ENCODE measurements at regions not wholly inside any gene's neighbourhood (a gene's known extent, or its start where the extent isn't known, plus 50 kb on each side); places are given as distances from the start of the nearest gene placed in this dataset.

DNA sequence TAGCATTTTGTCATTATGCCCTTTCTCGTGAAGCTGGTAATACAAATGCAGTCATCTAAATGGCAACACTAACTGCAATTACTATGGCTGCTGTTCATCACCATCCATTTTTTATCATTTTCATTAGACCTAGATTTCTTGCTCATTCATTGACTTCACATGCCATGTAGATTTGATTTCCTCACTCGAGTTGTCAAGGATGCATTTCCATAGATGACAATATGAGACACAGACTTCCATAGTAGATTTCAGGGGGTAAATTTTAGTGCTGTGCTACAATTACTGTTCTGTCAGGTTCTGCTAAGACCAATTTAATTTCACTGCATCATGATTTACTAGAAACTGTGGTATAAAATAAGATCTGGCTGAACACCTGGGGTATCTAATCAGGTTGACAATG is 589.2 kb downstream of the SEMA5A start:
- no peak for TF ChIP-seq ZNF709 (CRISPR knock-in tag; IDR thresholded peaks at IDR 0.05)
- no peak for TF ChIP-seq ARID2 (CRISPR knock-in tag; IDR thresholded peaks at IDR 0.05; ENCODE audit: borderline replicate concordance)
- no peak for TF ChIP-seq MTA1 (CRISPR knock-in tag; IDR thresholded peaks at IDR 0.05; ENCODE audit: borderline replicate concordance)
- TF ChIP-seq ZNF263 (CRISPR knock-in tag; IDR thresholded peaks at IDR 0.05) = no peak
